ENCODE measurements at regions not wholly inside any gene's neighbourhood (a gene's known extent, or its start where the extent isn't known, plus 50 kb on each side); places are given as distances from the start of the nearest gene placed in this dataset.

- Mint-ChIP-seq H3K4me1 (ENCODE audit: unreplicated experiment) (peaks cover 52% of the 10 kb centered on the region), H3K27ac (ENCODE audit: unreplicated experiment) (peak overlapping the region; percentile 81)
Measured at GRCh38 chr2:45171136-45171501, 161.9 kb upstream of the SIX2 start.

GRCh38 chr2:45170191-45171135 is 161.2 kb upstream of the SIX2 start:
- peak overlapping the region; percentile 81 for H3K27ac Mint-ChIP-seq (ENCODE audit: unreplicated experiment)
- no peaks in the 10 kb centered on the region for H3K9me3 Mint-ChIP-seq (ENCODE audit: unreplicated experiment)
- DNase-seq (ENCODE audit: extremely low spot score, unreplicated experiment) = no peak
- peaks cover 4% of the 10 kb centered on the region for H3K27me3 Mint-ChIP-seq (ENCODE audit: unreplicated experiment)
- H3K4me1 Mint-ChIP-seq (ENCODE audit: unreplicated experiment) = peaks cover 52% of the 10 kb centered on the region
- H3K36me3 Mint-ChIP-seq (ENCODE audit: unreplicated experiment) = no peaks in the 10 kb centered on the region
- peak overlapping the region; percentile 77 for H3K4me3 Mint-ChIP-seq (ENCODE audit: unreplicated experiment)
- TF ChIP-seq CTCF (IDR thresholded peaks at IDR 0.05) = no peak

More at GRCh38 chr2:45171136-45171501, 161.9 kb upstream of the SIX2 start:
- peaks cover 4% of the 10 kb centered on the region for H3K27me3 Mint-ChIP-seq (ENCODE audit: unreplicated experiment)
- H3K36me3 Mint-ChIP-seq (ENCODE audit: unreplicated experiment) = no peaks in the 10 kb centered on the region
- TF ChIP-seq CTCF (IDR thresholded peaks at IDR 0.05) = no peak
- DNase-seq (ENCODE audit: extremely low spot score, unreplicated experiment) = no peak
- peaks cover under 1% of the 10 kb centered on the region for H3K9me3 Mint-ChIP-seq (ENCODE audit: unreplicated experiment)
- peak overlapping the region; percentile 77 for H3K4me3 Mint-ChIP-seq (ENCODE audit: unreplicated experiment)

GRCh38 chr2:45169339-45170190 is 160.3 kb upstream of the SIX2 start:
- peaks cover 52% of the 10 kb centered on the region for H3K4me1 Mint-ChIP-seq (ENCODE audit: unreplicated experiment)

GRCh38 chr2:45168711-45169338 is 159.6 kb upstream of the SIX2 start:
- H3K27me3 Mint-ChIP-seq (ENCODE audit: unreplicated experiment) = peaks cover 4% of the 10 kb centered on the region
- peak overlapping the region; percentile 91 for H3K27ac Mint-ChIP-seq (ENCODE audit: unreplicated experiment)
- peaks cover 48% of the 10 kb centered on the region for H3K4me1 Mint-ChIP-seq (ENCODE audit: unreplicated experiment)
- peak overlapping the region; percentile 84 for H3K4me3 Mint-ChIP-seq (ENCODE audit: unreplicated experiment)
- no peak for TF ChIP-seq CTCF (IDR thresholded peaks at IDR 0.05)
- no peaks in the 10 kb centered on the region for H3K36me3 Mint-ChIP-seq (ENCODE audit: unreplicated experiment)
- no peak for DNase-seq (ENCODE audit: extremely low spot score, unreplicated experiment)
- no peaks in the 10 kb centered on the region for H3K9me3 Mint-ChIP-seq (ENCODE audit: unreplicated experiment)

More at GRCh38 chr2:45169339-45170190, 160.3 kb upstream of the SIX2 start:
- Mint-ChIP-seq H3K36me3 (ENCODE audit: unreplicated experiment) (no peaks in the 10 kb centered on the region), H3K9me3 (ENCODE audit: unreplicated experiment) (no peaks in the 10 kb centered on the region), H3K4me3 (ENCODE audit: unreplicated experiment) (peak overlapping the region; percentile 77), H3K27me3 (ENCODE audit: unreplicated experiment) (peaks cover 4% of the 10 kb centered on the region), H3K27ac (ENCODE audit: unreplicated experiment) (peak overlapping the region; percentile 91)
- TF ChIP-seq CTCF (IDR thresholded peaks at IDR 0.05) = no peak
- DNase-seq (ENCODE audit: extremely low spot score, unreplicated experiment) = no peak

Measured in osteocyte (in vitro differentiated cells).